ENCODE measurements at regions not wholly inside any gene's neighbourhood (a gene's known extent, or its start where the extent isn't known, plus 50 kb on each side); places are given as distances from the start of the nearest gene placed in this dataset.

GRCh38 chr1:83125456-83125855 lies 873.5 kb downstream of the TTLL7 start:
- TF ChIP-seq CTCF (IDR thresholded peaks at IDR 0.05) (no peak), POLR2A (IDR thresholded peaks at IDR 0.05) (no peak)
